Non-pigmented ciliary epithelial cell (primary cell): ENCODE measurements at regions not wholly inside any gene's neighbourhood (a gene's known extent, or its start where the extent isn't known, plus 50 kb on each side); places are given as distances from the start of the nearest gene placed in this dataset.
A peak's percentile ranks its signal among the peaks of the same experiment; 100 is the strongest.

Source experiments
- DNase-seq: peaks from one replicate; pipeline ENCODE4 v3.0.0-alpha.2; 2010; ENCODE audit warnings: low read depth

GRCh38 chr16:72508191-72508590 lies 336.2 kb upstream of the PMFBP1 start:
- DNase-seq = no peak

- DNase-seq = no peak
These were observed 330.6 kb upstream of the PMFBP1 start for GRCh38 chr16:72502594-72503005.

GRCh38 chr16:72501739-72502593 lies 330.0 kb upstream of the PMFBP1 start:
- peak; percentile 43 for DNase-seq

- no peak for DNase-seq
These were observed 328.6 kb upstream of the PMFBP1 start for GRCh38 chr16:72500545-72500944.

- no peak for DNase-seq
These were observed 321.9 kb upstream of the PMFBP1 start for GRCh38 chr16:72493716-72494415.

- DNase-seq = no peak
These were observed 315.3 kb upstream of the PMFBP1 start for GRCh38 chr16:72487283-72487682.

- no peak for DNase-seq
These were observed 310.7 kb upstream of the PMFBP1 start for GRCh38 chr16:72482695-72483094.

GRCh38 chr16:72481419-72481818 lies 309.5 kb upstream of the PMFBP1 start:
- no peak for DNase-seq

GRCh38 chr16:72480911-72481310 lies 309.0 kb upstream of the PMFBP1 start:
- DNase-seq = no peak

GRCh38 chr16:72475688-72476087 lies 303.7 kb upstream of the PMFBP1 start:
- DNase-seq = no peak

GRCh38 chr16:72474501-72475123 lies 302.7 kb upstream of the PMFBP1 start:
- DNase-seq = peak; percentile 90

GRCh38 chr16:72473631-72474030 lies 301.7 kb upstream of the PMFBP1 start:
- no peak for DNase-seq

- no peak for DNase-seq
These were observed 299.5 kb upstream of the PMFBP1 start for GRCh38 chr16:72471317-72471924.

GRCh38 chr16:72470541-72470940 lies 298.6 kb upstream of the PMFBP1 start:
- no peak for DNase-seq

- DNase-seq = no peak
These were observed 298.0 kb upstream of the PMFBP1 start for GRCh38 chr16:72469932-72470331.

- no peak for DNase-seq
These were observed 296.6 kb upstream of the PMFBP1 start for GRCh38 chr16:72468582-72468981.

- no peak for DNase-seq
These were observed 295.3 kb upstream of the PMFBP1 start for GRCh38 chr16:72467157-72467759.

GRCh38 chr16:72464597-72465368 lies 292.8 kb upstream of the PMFBP1 start:
- DNase-seq = no peak

- DNase-seq = no peak
These were observed 292.1 kb upstream of the PMFBP1 start for GRCh38 chr16:72464052-72464451.

- no peak for DNase-seq
These were observed 286.1 kb upstream of the PMFBP1 start for GRCh38 chr16:72458035-72458434.

- DNase-seq = no peak
These were observed 285.4 kb upstream of the PMFBP1 start for GRCh38 chr16:72457243-72457940.
